Stimulated activated CD4-positive, alpha-beta T cell treated with anti-CD3 and anti-CD28 coated beads, Interleukin-2, amount 100 ng/mL, for 48 hours (primary cell): ENCODE measurements at regions not wholly inside any gene's neighbourhood (a gene's known extent, or its start where the extent isn't known, plus 50 kb on each side); places are given as distances from the start of the nearest gene placed in this dataset.

Source experiments
- DNase-seq, 2 donors: peaks; one replicate each; pipeline ENCODE4 v3.0.0-alpha.2; 2020

- DNase-seq, result no peak
Observed at GRCh38 chr2:200217320-200217719, 89.2 kb upstream of the SPATS2L start.

- DNase-seq, result no peak
Observed at GRCh38 chr2:200218645-200219044, 87.8 kb upstream of the SPATS2L start.

GRCh38 chr2:200219309-200220113 lies 87.0 kb upstream of the SPATS2L start:
- no peak for DNase-seq

- DNase-seq, result no peak
Observed at GRCh38 chr2:200220251-200220650, 86.2 kb upstream of the SPATS2L start.

GRCh38 chr2:200221055-200221955 lies 85.2 kb upstream of the SPATS2L start:
- no peak for DNase-seq

- no peak for DNase-seq
Observed at GRCh38 chr2:200222791-200223190, 83.7 kb upstream of the SPATS2L start.

- no peak for DNase-seq
Observed at GRCh38 chr2:200223205-200223784, 83.2 kb upstream of the SPATS2L start.

GRCh38 chr2:200225951-200226350 lies 80.5 kb upstream of the SPATS2L start:
- DNase-seq, result no peak

GRCh38 chr2:200226451-200227426 lies 79.8 kb upstream of the SPATS2L start:
- no peak for DNase-seq

GRCh38 chr2:200230716-200231115 lies 75.8 kb upstream of the SPATS2L start:
- no peak for DNase-seq

GRCh38 chr2:200235533-200235932 lies 71.0 kb upstream of the SPATS2L start:
- no peak for DNase-seq

GRCh38 chr2:200239216-200239615 lies 67.3 kb upstream of the SPATS2L start:
- no peak for DNase-seq

GRCh38 chr2:200242570-200242969 lies 63.9 kb upstream of the SPATS2L start:
- no peak for DNase-seq

GRCh38 chr2:200243441-200243840 lies 63.1 kb upstream of the SPATS2L start:
- no peak for DNase-seq

- no peak for DNase-seq
Observed at GRCh38 chr2:200244111-200244510, 62.4 kb upstream of the SPATS2L start.

GRCh38 chr2:200247494-200247893 lies 59.0 kb upstream of the SPATS2L start:
- no peak for DNase-seq

GRCh38 chr2:200252265-200253067 lies 54.0 kb upstream of the SPATS2L start:
- DNase-seq, result no peak

- no peak for DNase-seq
Observed at GRCh38 chr2:200253639-200254038, 52.9 kb upstream of the SPATS2L start.

- DNase-seq, result no peak
Observed at GRCh38 chr2:200254773-200255172, 51.7 kb upstream of the SPATS2L start.

GRCh38 chr2:200255549-200255948 lies 50.9 kb upstream of the SPATS2L start:
- DNase-seq, result no peak
